ENCODE measurements at regions not wholly inside any gene's neighbourhood (a gene's known extent, or its start where the extent isn't known, plus 50 kb on each side); places are given as distances from the start of the nearest gene placed in this dataset.

GRCh38 chr3:71901645-71902044 lies 116.7 kb upstream of the PROK2 start:
- intact Hi-C loops (cut with micrococcal nuclease): no loop called here
- no peak overlapping the region for H3K4me3 ChIP-seq
- no peak for TF ChIP-seq CTCF (IDR thresholded peaks at IDR 0.05; ENCODE audit: borderline replicate concordance)
- H3K9me3 ChIP-seq (replicated peaks): no peaks in the 10 kb centered on the region
- no peak for DNase-seq
- H3K4me1 ChIP-seq: no peaks in the 10 kb centered on the region
- H3K27me3 ChIP-seq (ENCODE audit: low read depth): peaks cover 45% of the 10 kb centered on the region
- H3K27ac ChIP-seq (replicated peaks): no peak overlapping the region
- H3K36me3 ChIP-seq: no peaks in the 10 kb centered on the region

GRCh38 chr3:71900057-71900456 lies 115.1 kb upstream of the PROK2 start:
- no peak overlapping the region for H3K4me3 ChIP-seq
- no peaks in the 10 kb centered on the region for H3K4me1 ChIP-seq
- DNase-seq: no peak
- H3K27me3 ChIP-seq (ENCODE audit: low read depth): peaks cover 51% of the 10 kb centered on the region
- H3K27ac ChIP-seq (replicated peaks): no peak overlapping the region
- no peak for TF ChIP-seq CTCF (IDR thresholded peaks at IDR 0.05; ENCODE audit: borderline replicate concordance)
- intact Hi-C loops (cut with micrococcal nuclease): no loop called here
- H3K9me3 ChIP-seq (replicated peaks): no peaks in the 10 kb centered on the region
- H3K36me3 ChIP-seq: no peaks in the 10 kb centered on the region

- no peaks in the 10 kb centered on the region for H3K36me3 ChIP-seq
- no peak for DNase-seq
- H3K27ac ChIP-seq (replicated peaks): no peak overlapping the region
- H3K27me3 ChIP-seq (ENCODE audit: low read depth): peaks cover 59% of the 10 kb centered on the region
- no peaks in the 10 kb centered on the region for H3K4me1 ChIP-seq
- H3K4me3 ChIP-seq: no peak overlapping the region
- intact Hi-C loops (cut with micrococcal nuclease): no loop called here
- no peaks in the 10 kb centered on the region for H3K9me3 ChIP-seq (replicated peaks)
- TF ChIP-seq CTCF (IDR thresholded peaks at IDR 0.05; ENCODE audit: borderline replicate concordance): no peak
These were observed 111.8 kb upstream of the PROK2 start for GRCh38 chr3:71896751-71897150.

- no peak for DNase-seq
- peaks cover 46% of the 10 kb centered on the region for H3K27me3 ChIP-seq (ENCODE audit: low read depth)
- no peak for TF ChIP-seq CTCF (IDR thresholded peaks at IDR 0.05; ENCODE audit: borderline replicate concordance)
- H3K27ac ChIP-seq (replicated peaks): no peak overlapping the region
- no peak overlapping the region for H3K4me3 ChIP-seq
- intact Hi-C loops (cut with micrococcal nuclease): no loop called here
- no peaks in the 10 kb centered on the region for H3K36me3 ChIP-seq
- H3K9me3 ChIP-seq (replicated peaks): no peaks in the 10 kb centered on the region
- H3K4me1 ChIP-seq: peaks cover 11% of the 10 kb centered on the region
These were observed 108.9 kb upstream of the PROK2 start for GRCh38 chr3:71893702-71894479.

GRCh38 chr3:71893122-71893521 lies 108.2 kb upstream of the PROK2 start:
- peaks cover 46% of the 10 kb centered on the region for H3K27me3 ChIP-seq (ENCODE audit: low read depth)
- DNase-seq: no peak
- TF ChIP-seq CTCF (IDR thresholded peaks at IDR 0.05; ENCODE audit: borderline replicate concordance): no peak
- H3K27ac ChIP-seq (replicated peaks): no peak overlapping the region
- H3K9me3 ChIP-seq (replicated peaks): no peaks in the 10 kb centered on the region
- peaks cover 11% of the 10 kb centered on the region for H3K4me1 ChIP-seq
- H3K4me3 ChIP-seq: no peak overlapping the region
- H3K36me3 ChIP-seq: no peaks in the 10 kb centered on the region
- intact Hi-C loops (cut with micrococcal nuclease): no loop called here
